IMR-90 (cell line): ENCODE measurements at regions not wholly inside any gene's neighbourhood (a gene's known extent, or its start where the extent isn't known, plus 50 kb on each side); places are given as distances from the start of the nearest gene placed in this dataset.

Experiments used
- ATAC-seq: fragments of 200-7000 bp; cut with Tn5 transposase; 2 replicates; pipeline ENCODE4 v1.9.1; 2020; ENCODE audit warnings: low read depth, mild to moderate bottlenecking, moderate library complexity
- BruUV-seq: library from RNA; stranded (reverse); fragments of 400-500 nt; replicated peaks from 2 replicates; lab custom pipeline; 2021; lab: Mats Ljungman, UMichigan
- CTCF ChIA-PET: fragments of 300-600 bp; formaldehyde crosslinking; extraction: SDS; loops from one replicate; lab custom pipeline; 2021; ENCODE audit warnings: antibody characterized with exemption; lab: Yijun Ruan, JAX
- POLR2A ChIA-PET: fragments of 300-600 bp; sonication (Branson Sonifier 250); formaldehyde crosslinking; loops from one replicate; lab custom pipeline; 2022; ENCODE audit warnings: antibody characterized with exemption; ENCODE audit not compliant: unreplicated experiment; lab: Charles Lee
- DNase-seq: peaks from one replicate; pipeline ENCODE4 v3.0.0; 2013
- H2AFZ ChIP-seq: replicated peaks from 2 replicates; pipeline ENCODE3; 2013; ENCODE audit warnings: low read length, mild to moderate bottlenecking; ENCODE audit not compliant: poor library complexity
- H2AK5ac ChIP-seq: 2 replicates; pipeline ENCODE4 v1.6.1; 2013; ENCODE audit warnings: low read depth, low read length, inconsistent platforms
- H2AK9ac ChIP-seq: replicated peaks from 2 replicates; pipeline ENCODE3; 2013; ENCODE audit warnings: mild to moderate bottlenecking, low read depth, low read length, moderate library complexity; ENCODE audit not compliant: poor library complexity
- H2BK120ac ChIP-seq: 2 replicates; pipeline ENCODE4 v1.6.1; 2013; ENCODE audit warnings: low read depth, low read length, inconsistent platforms
- H2BK15ac ChIP-seq: 3 replicates; pipeline ENCODE4 v1.6.1; 2013; ENCODE audit warnings: low read depth, low read length, inconsistent platforms
- H2BK20ac ChIP-seq: 2 replicates; pipeline ENCODE4 v1.6.1; 2013; ENCODE audit warnings: low read depth, mild to moderate bottlenecking, inconsistent platforms, low read length, moderate library complexity
- H2BK5ac ChIP-seq: 2 replicates; pipeline ENCODE4 v1.6.1; 2013; ENCODE audit warnings: mild to moderate bottlenecking, low read depth, low read length, inconsistent platforms; ENCODE audit not compliant: poor library complexity, severe bottlenecking
- H3K14ac ChIP-seq: replicated peaks from 2 replicates; pipeline ENCODE4 v1.6.1; 2013; ENCODE audit warnings: low read depth, low read length, inconsistent platforms
- H3K18ac ChIP-seq: 2 replicates; pipeline ENCODE4 v1.6.1; 2013; ENCODE audit warnings: low read depth, low read length, control low read depth
- H3K23ac ChIP-seq: 2 replicates; pipeline ENCODE4 v1.6.1; 2013; ENCODE audit warnings: low read depth, low read length, inconsistent platforms
- H3K27ac ChIP-seq: 2 replicates; pipeline ENCODE4 v1.5.1; 2013; ENCODE audit warnings: mild to moderate bottlenecking, control low read depth, low read length; ENCODE audit not compliant: insufficient read depth
- H3K27me3 ChIP-seq: 2 replicates; pipeline ENCODE4 v1.6.1; 2013; ENCODE audit warnings: low read length; ENCODE audit not compliant: control insufficient read depth, insufficient read depth
- H3K36me3 ChIP-seq: 2 replicates; pipeline ENCODE4 v1.6.1; 2013; ENCODE audit warnings: low read length, mixed read lengths; ENCODE audit not compliant: control insufficient read depth, insufficient read depth
- H3K4ac ChIP-seq: 2 replicates; pipeline ENCODE4 v1.6.1; 2013; ENCODE audit warnings: low read depth, low read length, inconsistent platforms
- H3K4me1 ChIP-seq: 2 replicates; pipeline ENCODE4 v1.6.1; 2013; ENCODE audit warnings: low read length, mixed read lengths; ENCODE audit not compliant: control insufficient read depth, insufficient read depth
- H3K4me2 ChIP-seq: 2 replicates; pipeline ENCODE4 v1.6.1; 2013; ENCODE audit warnings: low read depth, mild to moderate bottlenecking, control low read depth, low read length, moderate library complexity
- H3K4me3 ChIP-seq: 2 replicates; pipeline ENCODE4 v1.5.1; 2013; ENCODE audit warnings: low read depth, mild to moderate bottlenecking, control low read depth, low read length, moderate library complexity; ENCODE audit not compliant: insufficient read depth
- H3K56ac ChIP-seq: 2 replicates; pipeline ENCODE4 v1.6.1; 2013; ENCODE audit warnings: low read length, inconsistent platforms; ENCODE audit not compliant: insufficient read depth; ENCODE audit errors: extremely low read depth
- H3K79me1 ChIP-seq, 2 experiments: 2 replicates each; pipeline ENCODE4 v1.6.1; 2013; ENCODE audit warnings: low read length in 2 of 2, inconsistent platforms in 1 of 2, low read depth in 1 of 2
- H3K9ac ChIP-seq: 2 replicates; pipeline ENCODE4 v1.6.1; 2013; ENCODE audit warnings: low read depth, low read length, control low read depth
- H3K9me1 ChIP-seq: 2 replicates; pipeline ENCODE4 v1.6.1; 2013; ENCODE audit warnings: low read length, inconsistent platforms; ENCODE audit not compliant: insufficient read depth
- H3K9me3 ChIP-seq: 2 replicates; pipeline ENCODE4 v1.6.1; 2013; ENCODE audit warnings: low read length; ENCODE audit not compliant: control insufficient read depth, insufficient read depth
- H4K20me1 ChIP-seq: 2 replicates; pipeline ENCODE4 v1.6.1; 2013; ENCODE audit warnings: low read length, inconsistent platforms; ENCODE audit not compliant: insufficient read depth
- H4K5ac ChIP-seq: 2 replicates; pipeline ENCODE4 v1.6.1; 2013; ENCODE audit warnings: mild to moderate bottlenecking, low read depth, low read length, control low read depth
- H4K8ac ChIP-seq, 2 experiments: 2 replicates each; pipeline ENCODE4 v1.6.1; 2013; ENCODE audit warnings: low read depth in 2 of 2, low read length in 2 of 2, control low read depth in 1 of 2, inconsistent platforms in 1 of 2
- H4K91ac ChIP-seq: 2 replicates; pipeline ENCODE4 v1.6.1; 2013; ENCODE audit warnings: low read depth, low read length, inconsistent platforms; ENCODE audit not compliant: insufficient read depth
- FOS ChIP-seq: fragments of 150-350 bp; IDR thresholded peaks from 2 replicates; pipeline ENCODE4 v1.6.1; 2016; ENCODE audit warnings: low read depth, low read length
- NFE2L2 ChIP-seq: fragments of 150-350 bp; IDR thresholded peaks from 2 replicates; pipeline ENCODE4 v1.6.1; 2016; ENCODE audit warnings: low read depth, mild to moderate bottlenecking, low read length
- WGBS, 2 experiments: methylation state at CpG; one replicate each; pipeline versions ENCODE4 v1.1.5 to v1.1.7; 2013; ENCODE audit warnings: missing lambda C conversion rate in 2 of 2; ENCODE audit not compliant: insufficient read length in 1 of 2; ENCODE audit errors: extremely low coverage in 2 of 2; 5-methylcytosine and 5-hydroxymethylcytosine counted together
- dilution Hi-C: fragments of 300-500 bp; cut with HindIII; formaldehyde crosslinking; loops from one replicate; pipeline ENCODE4 v1.14.3; 2018; ENCODE audit warnings: low sequenced_read_pairs; ENCODE audit not compliant: unreplicated experiment
- in situ Hi-C: fragments of 300-500 bp; cut with MboI; formaldehyde crosslinking; loops from 3 replicates; pipeline ENCODE4 v1.14.3; 2019; ENCODE audit warnings: low sequenced_read_pairs, inconsistent platforms, mixed read lengths
- intact Hi-C: fragments of 100-400 bp; cut with micrococcal nuclease; formaldehyde crosslinking; loops from 2 replicates; pipeline ENCODE4 v1.10.0; 2022
- TF ChIP-seq, protein P1 (sequence below): fragments of 150-350 bp; IDR thresholded peaks from 2 replicates; pipeline ENCODE4 v1.6.1; 2017; ENCODE audit warnings: mild to moderate bottlenecking, antibody characterized with exemption, low read length, low read depth

DNA sequence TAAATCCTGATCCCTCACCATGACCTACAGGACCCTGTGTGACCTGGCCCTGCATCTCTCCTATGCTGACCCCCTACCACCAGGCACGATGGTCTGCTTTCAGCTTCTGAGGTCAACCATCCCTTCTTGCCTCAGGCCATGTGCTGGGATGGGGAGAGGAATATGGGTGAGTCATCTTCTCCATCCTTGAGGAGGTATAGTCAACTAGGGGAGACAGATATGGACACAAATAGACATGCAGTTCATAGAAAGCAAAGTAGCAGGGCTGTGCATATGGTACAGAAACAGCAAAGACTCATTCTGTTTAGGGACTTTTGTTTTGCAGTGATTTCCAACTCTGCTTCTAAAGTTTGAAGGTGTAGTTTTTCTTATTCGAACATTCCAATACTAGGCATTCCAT is 250.8 kb upstream of the FGGY start:
- POLR2A ChIA-PET, result no interaction called here

More for the DNA sequence above, 250.8 kb upstream of the FGGY start:
- Histone ChIP-seq H3K27me3 (no peaks in the 10 kb centered on the region), H2AK5ac (peak overlapping the region; percentile 59; the same call in 1 of the 2 replicates), H4K20me1 (no peaks in the 10 kb centered on the region), H4K5ac (no peak overlapping the region), H3K36me3 (no peaks in the 10 kb centered on the region), H3K4me1 (peaks cover 14% of the 10 kb centered on the region), H3K18ac (no peak overlapping the region), H2AK9ac (peak overlapping the region; percentile 53), H3K4ac (peak overlapping the region; percentile 49; the same call in 1 of the 2 replicates), H3K4me2 (no peak overlapping the region), H2BK15ac (peak overlapping the region; percentile 7; the same call in 1 of the 3 replicates), H3K56ac (no peak overlapping the region), H2BK20ac (no peak overlapping the region; the same call in 1 of the 2 replicates), H2AFZ (no peak overlapping the region), H2BK120ac (peak overlapping the region; percentile 38; the same call in 1 of the 2 replicates), H3K14ac (0 out of 2 replicates have a peak overlapping the region, but pooled peaks have one; percentile 8), H2BK5ac (no peak overlapping the region), H3K9ac (no peak overlapping the region), H3K9me1 (peaks cover 10% of the 10 kb centered on the region), H3K27ac (no peak overlapping the region), H3K79me1 (no peaks in the 10 kb centered on the region), H3K9me3 (no peaks in the 10 kb centered on the region), H3K4me3 (no peak overlapping the region), H4K91ac (no peak overlapping the region; the same call in 1 of the 2 replicates), H4K8ac (no peak overlapping the region), H3K23ac (no peak overlapping the region)
- intact Hi-C loops (no loop called here), in situ Hi-C loops (no loop called here), dilution Hi-C loops (no loop called here)
- no TSS peak for BruUV-seq
- ATAC-seq (no peak), DNase-seq (peak; percentile 47)
- TF ChIP-seq FOS (peak; percentile 31; the same call in 1 of the 2 replicates), NFE2L2 (no peak)
- TF ChIP-seq, protein P1, sequence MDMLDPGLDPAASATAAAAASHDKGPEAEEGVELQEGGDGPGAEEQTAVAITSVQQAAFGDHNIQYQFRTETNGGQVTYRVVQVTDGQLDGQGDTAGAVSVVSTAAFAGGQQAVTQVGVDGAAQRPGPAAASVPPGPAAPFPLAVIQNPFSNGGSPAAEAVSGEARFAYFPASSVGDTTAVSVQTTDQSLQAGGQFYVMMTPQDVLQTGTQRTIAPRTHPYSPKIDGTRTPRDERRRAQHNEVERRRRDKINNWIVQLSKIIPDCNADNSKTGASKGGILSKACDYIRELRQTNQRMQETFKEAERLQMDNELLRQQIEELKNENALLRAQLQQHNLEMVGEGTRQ, result peak; percentile 17; the same call in 1 of the 2 replicates
- no CpG with 5 or more reads among the region's 2 CpGs for WGBS, 2 experiments
- CTCF ChIA-PET, result no interaction called here
